AG04450 (cell line): ENCODE measurements at regions not wholly inside any gene's neighbourhood (a gene's known extent, or its start where the extent isn't known, plus 50 kb on each side); places are given as distances from the start of the nearest gene placed in this dataset.

Source experiments
- CTCF ChIA-PET: fragments of 300-600, 350-600 bp; formaldehyde crosslinking; extraction: SDS; loops from one replicate; lab custom pipeline; 2022; ENCODE audit warnings: antibody characterized with exemption, inconsistent platforms; lab: Charles Lee
- POLR2A ChIA-PET: fragments of 350-600 bp; formaldehyde crosslinking; extraction: SDS; loops from one replicate; lab custom pipeline; 2021; ENCODE audit warnings: antibody characterized with exemption, inconsistent platforms; lab: Yijun Ruan, JAX
- DNase-seq: peaks from one replicate; pipeline ENCODE4 v3.0.0-alpha.2; 2011; ENCODE audit warnings: low read depth, low spot score
- H3K27ac ChIP-seq: one replicate; pipeline ENCODE4 v1.5.1; 2012; ENCODE audit warnings: low read depth, low read length, control low read depth
- H3K27me3 ChIP-seq: one replicate; pipeline ENCODE4 v1.6.0; 2012; ENCODE audit warnings: low read length; ENCODE audit not compliant: control insufficient read depth, insufficient read depth
- H3K4me3 ChIP-seq: 2 replicates; pipeline ENCODE4 v1.5.1; 2011; ENCODE audit warnings: mild to moderate bottlenecking, low read depth, low read length, control low read depth
- H3K9me3 ChIP-seq: 2 replicates; pipeline ENCODE4 v1.5.1; 2012; ENCODE audit warnings: low read length; ENCODE audit not compliant: control insufficient read depth, insufficient read depth
- TF ChIP-seq, protein P1 (sequence below): IDR thresholded peaks from 2 replicates; pipeline ENCODE4 v1.5.1; 2011; ENCODE audit warnings: low read depth, low read length, control low read depth, inconsistent platforms

DNA sequence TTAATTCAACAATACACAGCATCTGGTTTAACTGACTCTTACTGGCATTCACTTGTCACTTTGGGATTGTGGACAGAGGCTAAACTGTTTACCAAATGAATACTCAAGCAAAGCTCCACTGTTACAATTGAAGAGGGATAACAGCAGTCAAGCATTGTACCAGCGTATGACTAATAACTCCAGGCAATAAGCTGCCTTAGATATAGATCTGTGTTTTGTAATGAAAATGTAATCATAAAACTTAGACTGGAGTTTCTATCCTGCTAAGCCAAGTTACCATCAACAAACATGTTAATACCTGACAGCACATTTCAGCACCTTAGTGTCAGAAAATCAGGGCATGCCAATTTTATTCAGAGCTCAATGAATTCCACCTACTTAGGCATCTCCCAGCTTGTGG, 889.5 kb downstream of the EPHA4 start:
- no peaks in the 10 kb centered on the region for H3K9me3 ChIP-seq
- H3K4me3 ChIP-seq, result no peak overlapping the region
- ChIA-PET CTCF (interaction anchor here (0.6 kb wide), 1 partner anchor 892 kb away, joined by 3 read pairs; no protein-coding TSS in a partner anchor), POLR2A (interaction anchor here (0.7 kb wide), 1 partner anchor 62 kb away, joined by 4 read pairs; no protein-coding TSS in a partner anchor)
- TF ChIP-seq, protein P1, sequence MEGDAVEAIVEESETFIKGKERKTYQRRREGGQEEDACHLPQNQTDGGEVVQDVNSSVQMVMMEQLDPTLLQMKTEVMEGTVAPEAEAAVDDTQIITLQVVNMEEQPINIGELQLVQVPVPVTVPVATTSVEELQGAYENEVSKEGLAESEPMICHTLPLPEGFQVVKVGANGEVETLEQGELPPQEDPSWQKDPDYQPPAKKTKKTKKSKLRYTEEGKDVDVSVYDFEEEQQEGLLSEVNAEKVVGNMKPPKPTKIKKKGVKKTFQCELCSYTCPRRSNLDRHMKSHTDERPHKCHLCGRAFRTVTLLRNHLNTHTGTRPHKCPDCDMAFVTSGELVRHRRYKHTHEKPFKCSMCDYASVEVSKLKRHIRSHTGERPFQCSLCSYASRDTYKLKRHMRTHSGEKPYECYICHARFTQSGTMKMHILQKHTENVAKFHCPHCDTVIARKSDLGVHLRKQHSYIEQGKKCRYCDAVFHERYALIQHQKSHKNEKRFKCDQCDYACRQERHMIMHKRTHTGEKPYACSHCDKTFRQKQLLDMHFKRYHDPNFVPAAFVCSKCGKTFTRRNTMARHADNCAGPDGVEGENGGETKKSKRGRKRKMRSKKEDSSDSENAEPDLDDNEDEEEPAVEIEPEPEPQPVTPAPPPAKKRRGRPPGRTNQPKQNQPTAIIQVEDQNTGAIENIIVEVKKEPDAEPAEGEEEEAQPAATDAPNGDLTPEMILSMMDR, result no peak
- H3K27me3 ChIP-seq, result no peaks in the 10 kb centered on the region
- DNase-seq, result no peak
- no peak overlapping the region for H3K27ac ChIP-seq

DNA sequence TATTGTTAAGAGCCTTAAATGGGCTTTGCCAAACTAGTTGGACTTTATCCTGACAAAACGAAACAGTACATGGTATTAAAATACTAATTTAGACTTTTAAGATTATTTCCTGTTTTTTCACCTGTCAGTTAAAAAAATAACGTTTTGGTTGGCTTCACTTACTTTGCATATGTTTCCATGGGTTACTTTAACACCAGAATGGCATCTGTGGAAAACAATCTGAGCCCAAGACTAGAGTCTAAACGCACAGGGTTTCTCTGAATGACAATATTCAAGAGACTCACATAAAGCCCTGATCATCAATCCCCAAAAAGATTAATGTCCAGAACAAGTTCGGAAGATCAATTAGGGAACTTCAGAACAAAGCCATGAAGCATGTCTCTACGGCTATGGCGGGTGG, 888.0 kb downstream of the EPHA4 start:
- ChIA-PET POLR2A (no interaction called here), CTCF (no interaction called here)
- H3K27ac ChIP-seq, result no peak overlapping the region
- TF ChIP-seq, protein P1, result no peak
- no peaks in the 10 kb centered on the region for H3K9me3 ChIP-seq
- no peak for DNase-seq
- H3K4me3 ChIP-seq, result no peak overlapping the region
- H3K27me3 ChIP-seq, result no peaks in the 10 kb centered on the region

DNA sequence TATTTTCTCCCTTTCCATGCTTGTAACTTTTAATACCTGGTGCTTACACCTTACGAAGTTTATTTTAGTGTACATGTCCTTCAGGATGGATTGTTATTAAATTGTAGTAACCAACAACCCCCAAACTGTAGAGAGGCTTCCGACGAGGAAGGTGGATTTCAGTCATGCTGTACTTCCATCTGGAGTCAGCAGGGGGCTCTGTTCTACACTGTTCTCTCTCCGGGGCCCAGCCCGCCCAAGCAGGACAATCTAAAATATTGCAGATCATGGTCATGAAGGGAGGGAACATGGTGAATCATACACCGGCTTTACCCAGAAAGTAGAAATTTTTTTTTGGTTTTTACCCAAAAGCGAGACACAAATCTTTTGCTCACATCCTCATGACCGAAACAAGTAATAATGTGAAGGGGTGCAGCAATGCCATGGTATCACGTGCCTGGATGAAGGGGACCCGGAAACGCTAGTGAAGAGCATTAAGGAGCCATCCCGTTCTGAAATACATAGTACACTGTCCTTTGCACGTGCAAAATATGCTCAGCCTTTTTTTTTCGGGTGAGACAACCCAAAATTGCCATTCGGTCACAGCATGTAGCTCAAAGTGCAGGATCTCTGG, 884.8 kb downstream of the EPHA4 start:
- peak; percentile 18 for DNase-seq
- H3K4me3 ChIP-seq, result no peak overlapping the region
- POLR2A ChIA-PET, result no interaction called here
- CTCF ChIA-PET, result interaction anchor here (1.1 to 1.2 kb wide), 2 partner anchors 230 to 886 kb away, joined by 4 to 5 read pairs; no protein-coding TSS in a partner anchor
- H3K27me3 ChIP-seq, result no peaks in the 10 kb centered on the region
- no peaks in the 10 kb centered on the region for H3K9me3 ChIP-seq
- TF ChIP-seq, protein P1, result peak; percentile 84
- no peak overlapping the region for H3K27ac ChIP-seq

DNA sequence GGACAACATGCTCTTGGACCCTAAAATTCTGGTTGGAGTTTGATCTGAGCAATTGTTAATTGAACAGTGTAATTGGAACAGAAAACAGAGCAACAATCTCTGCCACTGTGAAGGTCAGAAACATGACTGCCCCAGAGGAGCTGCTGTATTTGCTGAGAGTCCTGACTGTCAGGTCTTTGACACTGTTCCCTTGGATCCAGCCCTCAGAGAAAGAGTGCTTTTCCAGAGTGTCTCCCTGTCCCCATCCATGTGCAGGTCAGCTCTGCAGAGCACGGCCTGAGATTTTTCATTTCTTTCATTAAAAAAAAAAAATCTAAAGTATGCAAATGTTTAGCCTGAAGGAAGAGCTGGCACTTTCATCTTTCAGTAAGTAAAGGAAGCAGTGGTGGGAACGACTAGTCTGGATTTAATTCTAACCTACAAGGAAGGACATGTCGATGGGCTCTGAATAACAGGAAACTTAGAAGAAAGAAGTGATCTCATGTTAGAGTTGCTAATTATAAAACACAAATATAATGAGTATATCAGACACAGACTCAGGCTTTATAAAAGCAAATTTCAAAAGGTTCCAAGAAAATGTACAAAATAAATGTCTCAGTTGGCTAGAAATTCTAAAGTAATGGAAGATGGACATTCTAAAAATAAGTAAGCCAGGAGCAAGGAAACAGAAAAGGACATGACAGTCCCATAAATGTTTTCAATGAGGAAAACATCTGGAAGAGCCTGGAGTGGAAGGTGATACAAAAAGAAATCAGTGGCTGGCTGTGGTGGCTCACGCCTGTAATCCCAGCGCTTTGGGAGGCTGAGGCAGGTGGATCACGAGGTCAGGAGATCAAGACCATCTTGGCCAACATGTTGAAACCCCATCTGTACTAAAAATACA, 876.5 kb downstream of the EPHA4 start:
- POLR2A ChIA-PET, result no interaction called here
- TF ChIP-seq, protein P1, result no peak
- no peaks in the 10 kb centered on the region for H3K9me3 ChIP-seq
- H3K27me3 ChIP-seq, result no peaks in the 10 kb centered on the region
- H3K4me3 ChIP-seq, result no peak overlapping the region
- DNase-seq, result no peak
- CTCF ChIA-PET, result no interaction called here
- no peak overlapping the region for H3K27ac ChIP-seq

DNA sequence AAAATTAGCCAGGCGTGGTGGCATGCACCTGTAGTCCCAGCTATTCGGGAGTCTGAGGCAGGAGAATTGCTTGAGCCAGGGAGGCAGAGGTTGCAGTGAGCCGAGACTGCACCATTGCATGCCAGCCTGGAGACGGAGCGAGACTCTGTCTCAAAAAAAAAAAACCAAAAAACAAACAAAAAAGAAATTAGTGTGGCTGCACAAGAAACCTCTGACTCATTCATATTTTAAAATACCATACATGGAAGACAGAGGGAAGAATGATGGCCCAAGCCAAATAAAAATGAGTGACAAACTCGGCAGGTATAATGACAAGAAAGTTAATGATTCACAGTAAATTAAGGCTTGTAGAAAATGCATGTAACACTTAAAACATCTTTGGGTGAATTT, 875.8 kb downstream of the EPHA4 start:
- no peaks in the 10 kb centered on the region for H3K9me3 ChIP-seq
- H3K27ac ChIP-seq, result no peak overlapping the region
- DNase-seq, result no peak
- H3K4me3 ChIP-seq, result no peak overlapping the region
- ChIA-PET CTCF (interaction anchor here (0.6 kb wide), 1 partner anchor 10 kb away, joined by 3 read pairs; no protein-coding TSS in a partner anchor), POLR2A (no interaction called here)
- H3K27me3 ChIP-seq, result no peaks in the 10 kb centered on the region
- TF ChIP-seq, protein P1, result no peak
